ENCODE measurements at regions not wholly inside any gene's neighbourhood (a gene's known extent, or its start where the extent isn't known, plus 50 kb on each side); places are given as distances from the start of the nearest gene placed in this dataset.

GRCh38 chr4:119816473-119816872 is 187.9 kb upstream of the PDE5A start:
- no peak for DNase-seq

GRCh38 chr4:119810001-119810400 is 181.4 kb upstream of the PDE5A start:
- no peak for DNase-seq

- no peak for DNase-seq
Measured at GRCh38 chr4:119804404-119804803, 175.8 kb upstream of the PDE5A start.

GRCh38 chr4:119797238-119797894 is 168.8 kb upstream of the PDE5A start:
- DNase-seq, result no peak

- DNase-seq, result no peak
Measured at GRCh38 chr4:119795986-119796578, 167.5 kb upstream of the PDE5A start.

- DNase-seq, result no peak
Measured at GRCh38 chr4:119794681-119795080, 166.1 kb upstream of the PDE5A start.

GRCh38 chr4:119794113-119794512 is 165.5 kb upstream of the PDE5A start:
- no peak for DNase-seq

- DNase-seq, result no peak
Measured at GRCh38 chr4:119788349-119789266, 160.0 kb upstream of the PDE5A start.

GRCh38 chr4:119785963-119786362 is 157.4 kb upstream of the PDE5A start:
- DNase-seq, result no peak

- DNase-seq, result no peak
Measured at GRCh38 chr4:119783189-119783983, 154.8 kb upstream of the PDE5A start.

GRCh38 chr4:119781044-119781443 is 152.4 kb upstream of the PDE5A start:
- no peak for DNase-seq

- DNase-seq, result no peak
Measured at GRCh38 chr4:119774840-119775239, 146.2 kb upstream of the PDE5A start.

GRCh38 chr4:119765951-119766350 is 137.3 kb upstream of the PDE5A start:
- no peak for DNase-seq

GRCh38 chr4:119765469-119765868 is 136.9 kb upstream of the PDE5A start:
- DNase-seq, result no peak

- DNase-seq, result no peak
Measured at GRCh38 chr4:119763386-119763785, 134.8 kb upstream of the PDE5A start.

- DNase-seq, result no peak
Measured at GRCh38 chr4:119755599-119755998, 127.0 kb upstream of the PDE5A start.

- no peak for DNase-seq
Measured at GRCh38 chr4:119752936-119753335, 124.3 kb upstream of the PDE5A start.

- no peak for DNase-seq
Measured at GRCh38 chr4:119750771-119751170, 122.2 kb upstream of the PDE5A start.

- no peak for DNase-seq
Measured at GRCh38 chr4:119750048-119750447, 121.4 kb upstream of the PDE5A start.

- DNase-seq, result no peak
Measured at GRCh38 chr4:119748853-119749252, 120.2 kb upstream of the PDE5A start.

GRCh38 chr4:119746951-119747350 is 118.3 kb upstream of the PDE5A start:
- DNase-seq, result no peak

GRCh38 chr4:119745351-119745750 is 116.7 kb upstream of the PDE5A start:
- no peak for DNase-seq

- no peak for DNase-seq
Measured at GRCh38 chr4:119744580-119744979, 116.0 kb upstream of the PDE5A start.
